NCI-H2029 (cell line): ENCODE measurements at regions not wholly inside any gene's neighbourhood (a gene's known extent, or its start where the extent isn't known, plus 50 kb on each side); places are given as distances from the start of the nearest gene placed in this dataset.

Experiments
- DNase-seq: peaks from one replicate; lab custom pipeline; 2025; lab: John Stamatoyannopoulos, UW

DNA sequence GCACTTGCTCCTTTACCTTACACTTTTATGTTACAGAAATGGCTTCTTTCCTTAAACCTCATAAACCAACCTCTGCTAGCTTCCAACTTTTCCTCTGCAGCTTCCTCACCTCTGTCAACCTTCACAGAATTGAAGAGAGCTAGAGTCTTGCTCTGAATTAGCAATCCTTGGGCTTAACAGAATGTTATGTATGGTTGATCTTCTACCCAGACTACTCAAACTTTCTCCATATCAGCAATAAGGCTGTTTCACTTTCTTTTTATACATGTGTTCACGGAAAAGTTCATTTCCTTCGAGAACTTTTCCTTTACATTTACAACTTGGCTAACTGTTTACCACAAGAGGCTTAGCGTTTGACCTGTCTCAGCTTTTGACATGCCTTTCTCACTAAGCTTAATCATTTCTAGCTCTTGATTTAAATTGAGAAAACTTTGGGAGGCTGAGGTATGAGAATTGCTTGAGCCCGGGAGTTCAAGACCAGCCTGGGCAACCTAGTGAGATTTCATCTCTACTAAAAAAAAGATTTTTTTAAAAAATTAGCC, 207.3 kb downstream of the BMP7 start:
- no peak for DNase-seq

DNA sequence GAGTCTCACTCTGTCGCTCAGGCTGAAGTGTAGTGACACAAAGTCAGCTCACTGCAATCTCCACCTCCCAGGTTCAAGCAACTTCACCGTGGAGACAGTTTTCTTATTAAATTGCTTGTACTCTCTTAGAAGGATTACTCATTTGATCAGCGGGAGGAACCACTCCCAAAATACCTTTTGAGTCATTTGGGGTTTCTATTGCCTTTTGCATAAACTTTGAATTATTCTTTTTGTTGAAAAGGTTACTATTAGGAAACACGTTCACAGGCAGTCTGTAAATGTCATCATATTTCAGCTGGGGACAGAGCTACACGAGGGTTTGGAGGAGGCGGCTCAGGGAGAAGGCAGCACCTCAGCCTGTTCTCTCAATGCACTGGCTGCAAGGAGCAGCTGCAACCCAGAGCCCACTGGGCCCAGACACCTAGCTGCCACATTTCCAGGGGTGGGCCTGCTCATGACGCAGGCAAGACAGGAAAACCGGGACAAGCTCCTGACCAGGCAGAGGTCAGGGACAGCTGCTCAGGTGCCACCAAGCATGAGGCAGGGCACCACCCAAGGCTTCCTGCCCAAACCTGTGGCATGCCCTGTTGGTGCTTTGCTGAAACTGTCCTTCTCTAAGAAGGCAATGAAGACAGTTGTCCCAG, 205.9 kb downstream of the BMP7 start:
- DNase-seq = no peak

DNA sequence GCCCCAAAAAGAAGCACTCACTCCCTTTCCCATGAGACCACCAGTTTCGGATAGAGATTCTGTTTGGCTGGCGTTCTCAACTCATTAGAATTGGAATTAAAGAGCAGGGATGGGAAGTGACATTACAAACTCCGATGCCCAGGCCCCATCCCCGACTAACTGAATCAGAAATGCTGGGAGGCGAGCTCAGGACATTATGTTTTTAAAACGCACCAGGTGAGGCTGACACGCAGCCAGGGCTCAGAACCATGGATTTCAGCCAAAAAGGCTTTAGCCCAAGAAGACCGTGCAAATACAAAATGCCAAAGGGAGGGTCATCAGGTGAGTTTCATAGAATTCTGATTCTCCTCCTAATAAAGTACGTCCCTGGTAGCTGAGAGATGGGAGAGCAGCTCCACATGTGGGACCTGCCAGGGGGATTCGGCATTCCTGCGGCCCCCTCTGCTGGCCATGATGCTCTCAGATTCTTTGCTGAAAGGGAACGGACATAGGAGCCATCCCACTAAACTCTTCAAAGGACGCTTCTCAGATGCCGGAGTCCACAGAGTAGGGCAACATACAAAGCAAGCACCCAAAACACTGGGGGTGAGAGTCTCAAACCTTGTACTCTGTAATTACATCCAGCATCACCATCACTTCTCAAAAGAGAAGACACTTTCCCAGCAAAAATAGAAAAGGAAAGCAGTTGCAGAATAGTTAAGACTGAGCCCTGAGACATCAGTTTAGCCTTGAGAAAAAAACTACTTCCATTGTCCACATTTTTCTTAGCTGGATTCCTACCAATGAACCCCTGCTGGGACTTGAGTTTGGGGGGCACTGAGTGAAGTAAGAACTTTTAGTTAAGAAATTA, 205.2 kb downstream of the BMP7 start:
- no peak for DNase-seq

DNA sequence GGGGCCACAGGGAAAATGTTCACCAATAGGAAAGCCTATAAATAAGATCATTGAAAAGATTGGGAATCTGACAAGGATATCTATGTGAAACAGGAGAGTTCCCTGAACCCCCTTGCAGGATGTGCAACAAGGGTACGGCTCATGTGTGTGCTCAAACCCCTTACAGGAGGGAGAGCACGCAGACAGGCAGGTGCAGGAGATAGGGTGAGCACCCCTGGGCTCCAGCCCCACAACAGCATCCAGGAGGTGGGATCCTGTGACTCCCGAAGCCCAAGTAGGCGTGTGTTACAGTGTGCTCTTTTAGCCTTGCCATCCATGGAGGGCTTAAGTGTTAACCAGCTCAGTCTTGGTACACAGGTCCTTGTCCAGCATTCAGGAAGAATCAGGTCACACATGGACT, 204.2 kb downstream of the BMP7 start:
- no peak for DNase-seq

DNA sequence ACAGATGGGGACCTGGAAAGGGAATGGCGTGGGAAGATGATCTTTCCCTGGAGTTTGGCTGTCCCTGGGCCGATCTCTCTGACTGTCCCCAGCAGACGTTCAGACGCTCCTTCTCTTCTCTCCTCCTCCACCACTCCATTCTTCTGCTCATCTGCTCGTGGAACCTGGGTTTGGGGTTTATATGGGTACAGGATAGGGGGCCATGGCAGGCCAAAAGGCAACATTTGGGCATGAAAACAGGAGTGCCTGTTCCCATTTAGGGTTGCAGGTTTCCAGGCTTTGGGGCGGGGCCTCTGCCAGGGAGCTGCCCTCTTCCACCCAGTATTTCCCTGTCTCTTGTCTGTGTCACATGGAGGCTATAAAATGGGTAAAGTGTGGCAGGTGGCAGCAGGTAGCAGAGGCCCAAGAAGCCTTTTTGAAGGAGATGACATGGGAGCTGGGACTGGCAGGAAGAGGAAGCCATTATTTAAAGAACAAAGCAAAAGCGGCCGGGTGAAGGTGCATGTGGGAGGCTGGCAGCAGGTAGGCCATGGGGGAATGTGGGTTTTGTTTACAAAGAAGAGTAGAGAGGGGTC, 203.7 kb downstream of the BMP7 start:
- no peak for DNase-seq

DNA sequence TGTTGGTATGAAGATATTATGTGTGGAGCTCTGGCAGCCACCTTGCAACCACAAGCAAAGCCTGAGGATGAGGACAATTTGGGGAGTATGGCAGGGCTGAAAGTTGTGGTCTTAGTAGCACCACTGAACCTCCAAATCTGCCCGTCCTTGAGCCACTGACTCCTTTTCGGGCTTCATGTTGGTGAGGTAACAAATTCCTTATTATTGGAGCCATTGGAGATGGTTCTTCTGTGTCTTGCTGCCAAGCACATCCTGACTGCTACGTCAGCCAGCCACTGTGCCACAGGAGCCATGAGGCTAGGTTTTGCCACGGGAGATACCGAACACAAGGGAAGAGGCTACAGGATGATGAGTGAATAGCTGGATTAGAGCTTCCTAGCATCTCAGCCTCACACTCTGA, 201.6 kb downstream of the BMP7 start:
- no peak for DNase-seq

DNA sequence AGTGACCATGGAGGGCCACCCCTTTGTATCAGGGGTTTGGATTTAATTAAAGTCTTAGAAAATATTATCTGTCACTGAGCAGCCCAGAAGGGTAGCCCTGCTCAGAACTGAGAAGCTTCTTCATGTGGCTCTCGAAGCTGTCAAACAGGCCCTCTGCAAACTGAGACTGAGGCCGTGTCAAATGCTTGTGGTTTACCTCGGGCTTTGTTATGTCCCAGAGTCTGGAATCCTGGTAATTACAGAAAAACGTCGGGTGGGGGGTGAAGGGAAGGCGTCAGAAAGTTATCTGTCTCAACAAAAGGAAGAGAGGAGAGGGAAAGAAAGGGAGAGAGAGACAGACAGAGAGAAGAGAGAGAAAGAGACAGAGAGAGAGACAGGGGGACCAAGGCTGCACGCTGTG, 200.8 kb downstream of the BMP7 start:
- DNase-seq = no peak

DNA sequence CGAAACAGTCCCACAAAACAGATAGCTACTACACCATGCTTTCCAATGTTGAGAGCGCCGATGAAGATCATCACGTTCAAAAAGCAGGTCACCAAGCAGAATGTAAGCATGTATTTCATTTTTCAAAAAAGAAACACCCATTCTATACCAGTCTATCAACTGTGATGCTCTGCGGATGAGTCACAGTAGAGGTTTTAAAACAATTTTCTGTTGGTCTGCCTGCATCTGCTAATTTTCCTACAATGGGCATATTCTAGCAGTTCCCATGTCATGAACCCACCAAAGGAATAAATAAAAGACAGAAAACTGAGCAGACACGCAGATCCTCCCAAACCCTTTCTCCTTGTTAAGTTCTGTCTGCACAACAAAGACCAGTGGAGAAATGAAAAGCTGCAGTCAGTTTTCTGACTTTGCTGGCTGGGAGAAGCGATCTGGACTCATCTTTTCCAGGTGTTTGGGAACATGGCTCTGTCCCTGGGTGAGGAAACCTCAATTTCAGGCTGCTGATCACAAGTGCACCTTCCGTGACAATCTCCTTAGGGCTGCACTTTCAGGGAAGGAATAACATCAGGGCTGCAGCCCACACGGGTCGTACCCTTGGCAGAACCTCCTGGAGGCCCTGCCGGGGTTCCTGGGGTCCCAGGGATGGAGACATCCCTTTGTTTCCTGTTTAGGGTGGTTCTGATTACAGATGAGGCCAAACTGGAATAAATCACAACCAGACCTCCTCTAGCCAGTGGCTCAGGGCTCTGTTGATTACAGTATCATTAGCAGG, 200.1 kb downstream of the BMP7 start:
- no peak for DNase-seq

DNA sequence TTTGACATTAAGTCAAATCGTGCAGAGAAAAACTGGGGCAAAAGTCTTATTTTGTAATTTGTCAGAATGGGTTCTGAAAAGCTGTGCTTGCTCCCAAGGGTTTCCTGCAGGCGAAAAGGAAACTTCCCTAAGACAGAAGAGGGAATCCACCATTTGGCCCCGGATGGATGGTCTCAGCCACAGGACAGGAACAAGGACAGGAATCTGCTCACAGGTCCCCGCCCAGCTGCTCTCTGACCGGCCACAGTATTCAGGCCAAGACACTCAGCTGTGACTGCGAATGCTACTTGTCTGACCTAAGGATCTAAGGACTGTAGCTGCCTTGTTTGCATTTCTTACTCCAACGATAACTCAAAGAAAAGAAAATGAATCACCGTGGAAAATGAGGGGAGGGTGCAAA, 197.0 kb downstream of the BMP7 start:
- no peak for DNase-seq

DNA sequence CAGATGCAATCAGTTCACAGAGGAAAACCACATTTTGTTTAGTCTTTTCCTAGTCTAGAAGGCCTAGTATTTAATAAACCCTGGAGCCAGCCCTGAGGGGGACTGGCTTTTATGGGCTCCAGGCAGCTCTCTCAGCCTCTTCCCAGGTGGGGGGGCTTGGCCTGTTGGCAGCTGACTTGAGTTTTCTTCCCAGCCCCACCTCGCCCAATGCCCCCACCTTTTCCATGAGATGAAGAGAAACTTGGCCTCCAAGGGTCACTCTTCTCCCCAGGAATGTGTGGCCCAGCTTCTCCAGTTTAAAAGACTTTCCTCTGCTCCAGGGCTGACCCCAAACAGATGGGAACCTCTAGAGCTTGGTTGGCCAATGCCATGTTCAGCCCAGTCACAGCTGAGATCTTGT, 196.1 kb downstream of the BMP7 start:
- DNase-seq = no peak

DNA sequence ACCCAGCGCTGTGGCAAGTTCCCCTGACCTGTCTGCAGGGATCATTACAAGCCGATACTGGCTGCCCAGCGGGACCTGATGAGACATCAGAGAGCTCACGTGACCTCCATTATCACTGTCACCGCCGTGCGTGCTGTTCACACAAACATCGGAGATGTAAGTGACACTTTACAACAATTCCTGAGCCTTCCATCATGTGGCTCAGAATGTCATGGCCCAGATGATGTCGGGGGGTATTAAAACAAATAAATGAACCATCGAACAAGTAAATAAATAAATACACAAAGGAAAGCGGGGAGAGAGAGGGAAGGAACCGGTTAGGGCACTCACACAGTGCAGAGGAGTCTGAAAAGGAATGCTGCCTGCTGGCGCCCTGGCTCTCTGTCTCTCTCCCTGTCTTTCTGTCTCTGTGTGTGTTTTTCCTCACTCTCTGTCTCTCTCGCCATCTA, 195.1 kb downstream of the BMP7 start:
- no peak for DNase-seq

DNA sequence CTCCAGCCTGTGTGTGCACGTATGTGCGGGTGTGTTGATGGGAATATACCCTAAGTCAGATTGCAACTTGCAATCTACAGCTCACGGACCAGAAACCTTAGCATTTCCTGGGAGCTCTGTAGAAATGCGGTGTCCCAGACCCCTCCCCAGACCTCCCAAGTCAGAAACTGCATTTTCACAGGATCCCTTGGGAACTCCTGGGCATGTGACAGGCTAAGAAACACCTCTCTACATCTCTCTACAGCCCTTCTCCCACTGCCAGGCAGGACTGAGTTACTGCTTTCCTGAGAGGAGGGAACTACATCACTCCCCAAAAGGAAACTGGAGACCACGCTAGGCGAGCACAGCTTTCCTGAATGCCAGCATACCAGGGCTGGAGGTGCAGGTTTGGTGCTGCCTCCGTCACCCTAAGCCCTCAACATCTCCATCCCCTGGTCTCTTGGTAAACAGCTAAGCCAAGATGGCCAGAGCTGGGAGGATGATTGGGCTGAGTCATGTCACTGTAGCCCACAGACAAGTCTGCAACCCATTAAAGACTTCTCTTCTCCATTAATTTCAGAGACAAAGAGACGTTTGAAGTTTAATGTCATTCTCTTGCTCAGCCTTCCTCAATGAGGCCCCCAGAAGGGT, 194.4 kb downstream of the BMP7 start:
- DNase-seq = no peak

DNA sequence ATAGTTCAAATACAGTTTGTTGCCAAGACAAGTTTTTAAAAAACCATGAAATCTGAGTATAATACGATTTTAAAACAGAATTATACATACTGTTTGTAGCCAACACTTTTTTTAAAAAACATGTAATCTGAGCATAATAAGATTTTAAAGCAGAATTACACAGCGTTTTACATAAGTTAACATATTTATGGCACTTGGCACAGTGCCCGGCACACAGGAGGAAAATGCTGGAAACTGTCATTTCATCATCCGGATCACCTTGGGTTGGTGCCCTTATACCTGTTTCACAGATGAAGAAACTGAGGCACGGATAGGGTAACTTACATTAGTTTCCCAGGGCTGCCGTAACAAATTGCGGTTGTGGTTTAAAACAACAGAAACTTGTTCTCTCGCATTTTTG, 193.0 kb downstream of the BMP7 start:
- DNase-seq = no peak

DNA sequence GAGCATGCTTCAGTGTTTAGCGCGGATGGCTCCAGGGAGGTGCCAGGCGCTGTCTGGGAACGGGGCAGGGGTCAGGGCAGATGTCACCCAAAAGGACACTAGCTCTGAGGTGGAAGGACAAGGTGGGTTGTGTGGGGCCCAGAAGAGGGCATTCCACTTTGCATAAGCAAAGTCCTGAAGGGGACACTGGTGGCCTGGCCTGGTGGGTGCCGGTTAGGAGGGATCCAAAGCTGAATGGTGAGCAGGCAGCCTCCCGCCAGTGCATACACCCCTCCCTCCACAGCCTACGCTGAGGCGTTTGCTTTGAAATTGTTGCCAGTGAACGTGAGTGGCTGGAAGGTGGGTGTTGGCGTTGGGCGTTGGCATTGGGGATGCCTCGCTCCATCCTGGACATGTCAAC, 192.1 kb downstream of the BMP7 start:
- DNase-seq = no peak

DNA sequence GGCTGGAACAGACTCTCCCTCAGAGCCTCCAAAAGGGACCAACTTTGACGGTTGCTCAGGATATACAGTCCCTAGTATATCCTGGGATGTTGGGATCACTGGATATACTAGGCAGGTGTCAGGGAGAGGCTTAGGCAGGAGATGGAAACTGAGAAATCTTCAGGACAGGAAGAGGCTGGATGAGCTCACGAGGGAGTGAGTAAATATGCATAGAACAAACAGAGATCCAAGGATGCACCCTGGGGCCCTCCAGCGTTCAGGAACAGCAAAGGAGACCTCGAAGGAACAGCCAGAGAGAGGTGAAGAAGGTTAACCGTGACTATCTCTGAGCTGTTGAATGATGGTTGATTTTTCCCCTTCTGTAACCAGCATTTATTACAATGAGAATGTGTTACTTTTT, 191.3 kb downstream of the BMP7 start:
- no peak for DNase-seq

DNA sequence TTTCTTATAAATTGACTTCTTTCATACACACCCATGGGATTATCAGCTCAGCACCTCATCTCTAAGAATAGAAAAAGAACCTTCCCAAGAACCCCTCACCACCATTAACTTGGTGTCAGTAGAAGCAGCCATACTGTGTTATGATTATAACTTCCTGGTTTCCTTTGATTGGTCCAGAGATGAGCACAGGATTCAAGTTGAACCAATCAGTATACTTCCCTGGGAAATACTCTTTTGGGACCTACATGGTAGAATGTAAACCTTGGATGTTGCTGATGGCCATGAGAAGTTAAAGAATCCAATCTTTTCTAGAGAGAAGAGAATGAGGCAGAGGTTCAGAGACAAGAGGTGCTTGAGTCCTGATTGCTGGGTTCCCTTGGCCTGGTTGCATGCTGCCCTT, 190.8 kb downstream of the BMP7 start:
- no peak for DNase-seq

DNA sequence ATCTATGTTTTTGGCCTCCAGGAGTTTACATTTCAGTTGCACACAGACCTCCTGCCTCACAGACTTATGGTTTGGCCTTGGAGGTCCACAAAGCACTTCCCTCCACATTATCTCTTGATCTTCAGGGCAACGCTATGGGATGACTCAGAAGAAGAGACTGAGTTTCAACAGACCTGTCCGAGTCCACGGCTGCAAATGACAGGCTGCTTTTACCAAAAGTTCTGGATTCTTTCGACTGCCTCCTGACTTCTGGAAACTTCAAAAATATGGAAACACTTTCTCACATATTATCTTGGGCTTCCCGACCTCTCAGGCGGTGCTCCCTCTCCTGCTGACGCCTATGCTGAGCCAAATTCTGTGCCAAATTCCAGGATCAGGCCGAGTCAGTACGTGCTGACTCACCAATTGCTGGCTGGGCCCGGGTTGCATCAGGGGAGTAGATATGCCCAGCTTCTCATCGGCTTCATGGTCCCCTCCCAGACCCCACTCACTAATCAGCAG, 190.2 kb downstream of the BMP7 start:
- no peak for DNase-seq

DNA sequence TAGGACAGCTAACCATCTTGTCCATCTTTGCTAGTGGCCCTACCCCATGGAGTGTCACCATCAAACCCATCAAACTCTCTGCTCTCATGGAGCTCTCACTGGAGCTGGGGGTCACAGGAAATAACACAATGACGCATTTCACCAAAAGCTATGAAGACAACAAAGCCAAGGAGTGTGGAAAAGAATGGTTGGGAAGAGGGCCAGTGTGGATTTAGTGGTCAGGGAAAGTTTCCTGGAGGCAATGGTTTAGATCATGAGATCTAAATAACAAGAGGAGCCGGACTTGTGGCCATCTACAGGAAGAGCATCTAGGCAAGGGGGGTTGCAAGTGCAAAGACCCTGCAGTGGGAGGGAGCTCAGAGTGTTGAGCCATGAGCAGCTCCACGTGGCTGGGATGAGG, 189.5 kb downstream of the BMP7 start:
- no peak for DNase-seq

DNA sequence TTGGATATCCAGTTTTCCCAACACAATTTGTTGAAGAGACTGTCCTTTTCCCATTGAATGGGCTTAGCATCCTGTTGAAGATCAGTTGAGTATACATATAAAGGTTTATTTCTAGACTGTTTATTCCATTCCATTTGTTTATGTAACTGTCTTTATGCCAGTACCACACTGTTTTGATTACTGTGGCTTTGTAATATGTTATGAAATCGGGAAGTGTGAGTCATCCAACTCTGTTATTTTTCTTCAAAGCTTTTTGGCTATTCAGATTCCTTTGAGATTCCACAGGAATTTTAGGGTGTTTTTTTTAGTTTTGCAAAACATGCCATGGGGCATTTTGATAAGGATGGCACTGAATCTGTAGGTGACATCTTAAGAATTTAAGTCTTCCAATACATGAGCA, 188.3 kb downstream of the BMP7 start:
- DNase-seq = no peak

DNA sequence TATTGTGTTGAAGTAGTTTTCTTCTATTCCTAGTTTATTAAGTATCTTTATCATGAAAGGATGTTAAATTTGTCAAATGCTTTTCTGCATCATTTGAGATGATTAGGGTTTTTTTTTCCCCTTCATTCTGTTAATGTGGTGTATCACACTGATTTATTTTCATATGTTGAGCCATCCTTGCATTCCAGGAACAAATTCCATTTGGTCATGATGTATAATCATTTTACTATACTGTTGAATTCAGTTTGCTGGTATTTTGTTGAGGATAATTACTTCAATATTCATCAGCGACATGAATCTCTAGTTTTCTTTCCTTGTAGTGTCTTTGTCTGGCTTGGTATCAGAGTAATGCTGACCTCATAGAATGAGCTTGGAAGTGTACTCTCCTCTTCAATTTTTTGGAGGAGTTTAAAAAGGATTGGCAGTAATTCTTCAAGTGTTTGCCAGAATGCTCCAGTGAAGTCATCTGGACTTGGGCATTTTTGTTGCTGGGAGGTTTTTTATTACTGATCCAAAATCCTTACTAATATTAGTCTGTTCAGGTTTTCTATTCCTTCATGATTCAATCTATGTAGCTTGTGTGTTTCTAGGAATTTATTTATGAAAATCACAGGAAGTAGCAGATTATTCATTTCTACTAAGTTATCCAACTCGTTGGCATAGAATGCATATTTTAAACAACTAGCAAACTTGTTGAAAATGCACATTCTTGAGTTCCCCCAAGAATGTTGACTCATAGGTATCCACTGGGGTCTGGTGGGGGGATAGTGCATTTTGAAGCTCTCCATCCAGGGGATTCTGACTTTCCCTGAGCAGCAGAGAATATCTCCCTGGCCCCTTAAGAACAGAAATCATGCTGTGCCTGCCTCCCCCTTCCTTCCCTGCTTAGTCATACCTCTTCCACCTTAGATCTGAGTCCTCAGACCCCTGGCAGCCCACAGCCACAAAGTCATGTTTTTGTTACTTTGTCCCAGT, 187.1 kb downstream of the BMP7 start:
- no peak for DNase-seq
